ENCODE measurements at regions not wholly inside any gene's neighbourhood (a gene's known extent, or its start where the extent isn't known, plus 50 kb on each side); places are given as distances from the start of the nearest gene placed in this dataset.

DNA sequence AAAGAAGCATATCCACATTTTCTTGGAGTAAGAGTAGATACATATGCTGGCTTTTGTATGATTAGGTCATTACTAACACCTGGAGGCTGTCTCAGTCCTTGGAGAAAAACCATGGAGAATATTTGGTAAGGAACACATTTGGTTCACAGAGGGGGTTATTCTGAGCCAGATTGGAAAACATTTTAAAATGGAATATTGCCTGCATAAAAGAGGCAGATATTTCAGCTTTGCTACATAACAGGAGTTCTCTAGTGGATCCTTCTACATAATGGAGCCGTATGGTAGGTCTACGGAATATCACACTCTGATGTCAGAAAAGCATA, 415.1 kb downstream of the ADGRL2 start:
- no peak for DNase-seq (ENCODE audit: low read depth)

DNA sequence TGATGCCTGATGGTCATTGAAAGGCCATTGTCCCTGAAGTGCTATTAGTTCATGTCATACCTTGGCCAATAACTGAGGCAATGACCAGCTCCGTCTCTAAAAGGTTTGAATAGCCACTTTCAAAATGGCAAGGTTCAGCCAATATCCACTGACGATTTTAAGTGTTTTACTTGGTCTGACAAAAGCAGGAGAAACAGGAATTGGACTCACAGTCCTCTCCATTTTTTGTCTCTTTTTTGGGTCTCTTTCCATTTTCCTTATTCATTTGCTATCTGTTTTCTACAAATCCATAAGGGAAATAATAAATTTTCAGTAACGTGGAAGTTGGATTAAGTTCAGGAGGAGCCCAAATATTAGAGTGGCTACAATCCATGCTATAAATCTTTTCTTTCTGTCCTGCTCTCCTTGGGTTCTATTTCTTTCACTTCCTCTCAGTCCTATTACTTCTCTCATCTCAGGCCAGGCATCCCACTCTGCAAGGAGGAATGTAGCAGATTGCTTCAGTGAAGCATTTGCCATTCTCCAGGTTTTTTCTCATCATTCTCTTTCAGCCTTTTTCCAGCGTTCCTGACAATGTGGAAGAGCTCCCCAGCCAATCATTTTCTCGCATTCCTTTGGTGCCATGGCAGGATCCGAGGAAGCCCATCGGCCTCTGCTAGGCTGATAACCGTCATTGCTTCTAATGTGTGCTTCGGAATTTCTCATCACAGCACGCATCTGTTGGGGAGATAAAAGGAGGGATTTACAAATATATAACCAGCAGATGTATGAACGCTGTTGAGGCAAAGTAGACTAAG, 414.5 kb downstream of the ADGRL2 start:
- no peak for DNase-seq (ENCODE audit: low read depth)

DNA sequence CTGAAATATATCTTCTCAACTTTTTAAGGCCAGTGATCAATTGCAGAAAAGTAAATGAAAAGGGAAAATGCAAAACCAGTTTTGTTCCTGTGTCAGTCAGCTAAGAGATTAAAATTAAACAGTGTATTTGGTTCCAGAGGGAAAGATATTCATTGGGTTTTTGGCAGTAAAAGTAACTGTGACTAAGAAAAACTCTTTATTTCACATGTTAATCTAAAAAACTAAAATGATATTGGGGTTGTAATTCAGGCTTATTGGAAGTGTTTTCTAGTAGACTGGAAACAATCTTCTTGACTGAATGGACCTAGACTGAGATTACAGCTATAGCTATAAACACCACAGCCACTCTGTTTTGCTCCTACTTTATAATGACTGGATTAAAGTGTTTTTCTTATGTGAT, 413.9 kb downstream of the ADGRL2 start:
- DNase-seq (ENCODE audit: low read depth), result no peak

DNA sequence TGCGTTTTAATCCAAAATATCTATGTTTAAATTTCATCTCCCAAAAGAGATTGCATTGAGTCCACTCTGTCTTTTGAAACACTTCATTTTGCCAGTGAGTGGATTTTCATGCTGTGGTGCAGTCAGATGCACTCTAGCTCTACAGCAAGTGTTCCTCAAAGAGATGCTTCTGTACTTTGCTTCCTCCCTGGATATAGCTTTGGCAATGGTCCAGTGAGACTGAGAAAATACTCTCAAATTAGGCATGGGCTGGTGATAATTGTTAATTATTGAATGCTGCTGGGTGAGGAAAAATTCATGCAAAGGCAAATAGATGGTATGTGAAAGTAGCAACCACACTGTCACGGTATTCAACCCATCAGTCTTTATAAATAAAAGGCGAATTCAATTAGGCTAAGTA, 396.9 kb downstream of the ADGRL2 start:
- DNase-seq (ENCODE audit: low read depth), result no peak

DNA sequence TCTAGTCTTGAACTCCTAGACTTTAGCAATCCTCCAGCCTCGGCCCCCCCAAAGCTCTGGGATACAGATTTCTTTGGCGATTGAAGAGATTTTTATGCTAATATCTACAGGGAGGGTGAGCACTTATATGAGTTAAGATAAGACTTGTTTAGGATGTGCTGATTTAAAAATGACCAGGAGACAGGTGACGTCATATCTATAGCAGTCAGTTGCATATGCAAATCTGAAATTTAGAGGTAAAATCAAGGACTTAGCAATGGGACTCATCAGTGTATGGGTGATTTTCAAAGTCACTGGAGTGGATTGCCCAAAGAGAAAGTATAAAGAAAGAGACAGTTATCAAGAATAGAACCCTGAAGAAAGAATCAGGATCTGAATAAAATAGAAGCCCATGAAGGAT, 394.5 kb downstream of the ADGRL2 start:
- DNase-seq (ENCODE audit: low read depth), result no peak

DNA sequence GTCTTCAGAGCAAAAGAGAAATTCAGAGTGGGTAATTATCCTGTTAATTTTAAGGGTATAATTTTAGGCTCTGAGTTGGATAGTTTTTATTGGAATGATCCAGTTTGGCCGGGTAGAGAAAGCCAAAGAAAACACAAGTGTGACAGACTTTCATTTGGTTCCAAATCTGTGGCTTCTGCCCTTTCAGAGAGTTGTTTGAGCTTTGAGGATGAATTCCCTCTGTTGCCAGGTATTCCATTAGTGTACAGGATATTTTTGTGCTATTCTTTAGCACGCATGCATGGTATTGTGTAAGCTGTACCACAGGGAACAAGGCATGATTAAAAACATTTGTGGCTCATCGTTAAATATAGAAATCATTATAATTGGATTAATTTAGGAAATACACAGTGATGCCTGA, 384.4 kb downstream of the ADGRL2 start:
- DNase-seq (ENCODE audit: low read depth), result no peak

DNA sequence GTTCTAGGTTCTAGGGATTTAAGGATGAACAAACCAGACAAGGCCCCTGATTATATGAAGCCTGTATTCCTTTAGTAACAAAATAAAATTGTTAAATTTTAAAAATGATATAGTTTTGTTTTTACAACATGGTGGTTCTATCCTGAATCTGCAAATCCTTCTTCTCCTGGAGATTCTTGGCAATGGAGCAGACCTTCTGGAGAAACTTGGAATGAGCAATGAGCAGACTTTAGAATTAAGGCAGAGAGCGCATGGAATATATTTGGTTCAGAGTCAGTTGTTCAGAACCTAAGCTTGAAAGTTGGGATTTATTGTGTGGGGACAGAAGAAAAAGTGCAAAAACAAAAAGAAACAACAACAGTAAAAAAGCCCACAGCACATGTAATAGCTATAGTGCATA, 381.1 kb downstream of the ADGRL2 start:
- no peak for DNase-seq (ENCODE audit: low read depth)

DNA sequence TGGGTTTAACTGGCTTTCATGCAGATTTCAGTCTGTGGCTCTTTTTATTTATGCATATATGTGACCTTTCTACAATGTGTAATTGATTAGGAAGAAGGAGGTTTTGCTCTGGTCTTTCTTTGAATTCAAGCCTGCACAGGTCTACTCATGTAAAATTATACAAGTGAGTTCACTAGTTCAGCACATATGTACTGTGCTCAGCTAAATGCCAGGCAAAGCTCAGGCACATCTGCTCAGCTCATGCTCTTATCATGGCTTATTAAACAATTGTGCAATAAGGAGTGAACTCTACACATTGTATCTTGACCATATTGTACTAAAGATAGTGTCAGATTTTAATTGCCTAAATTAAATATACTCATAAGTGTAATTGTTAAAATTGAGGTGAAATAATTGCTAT, 378.4 kb downstream of the ADGRL2 start:
- DNase-seq (ENCODE audit: low read depth), result no peak

DNA sequence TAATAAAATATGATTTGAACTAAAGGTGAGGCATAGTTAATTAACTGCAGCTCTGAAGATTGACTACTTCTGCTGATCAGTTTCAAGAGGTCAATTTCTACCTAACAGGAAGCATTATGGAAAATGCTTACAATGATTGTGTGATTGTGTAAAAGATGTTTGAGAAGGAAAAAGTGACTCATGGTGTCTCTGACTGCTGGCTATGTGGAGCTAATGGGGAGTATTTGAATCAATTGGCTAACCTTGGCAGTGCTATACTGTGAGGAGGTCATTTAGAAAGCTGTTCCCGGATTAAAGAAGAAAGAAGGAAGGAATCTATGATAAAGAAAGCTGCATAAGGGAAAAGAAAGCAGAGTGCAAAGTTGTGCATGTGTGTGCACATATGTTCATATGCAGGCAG, 376.5 kb downstream of the ADGRL2 start:
- DNase-seq (ENCODE audit: low read depth), result no peak

DNA sequence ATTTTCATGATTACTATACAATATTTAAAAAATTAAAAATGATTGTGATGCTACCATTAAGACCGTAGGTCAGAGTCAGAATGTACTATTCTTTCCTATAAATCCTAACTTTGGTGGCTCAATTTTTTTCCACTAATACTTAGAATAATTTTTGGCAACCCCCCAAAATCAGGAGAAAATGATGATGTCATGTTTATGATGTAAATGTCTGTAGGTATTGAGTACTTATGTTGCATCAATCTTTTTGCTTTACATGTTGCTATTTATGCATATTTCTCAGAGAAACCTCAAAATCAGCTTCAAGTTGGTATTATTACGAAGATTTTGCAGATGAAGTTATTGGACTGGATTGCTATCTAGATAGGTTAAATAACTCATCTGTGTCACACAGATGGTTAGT, 371.2 kb downstream of the ADGRL2 start:
- no peak for DNase-seq (ENCODE audit: low read depth)

DNA sequence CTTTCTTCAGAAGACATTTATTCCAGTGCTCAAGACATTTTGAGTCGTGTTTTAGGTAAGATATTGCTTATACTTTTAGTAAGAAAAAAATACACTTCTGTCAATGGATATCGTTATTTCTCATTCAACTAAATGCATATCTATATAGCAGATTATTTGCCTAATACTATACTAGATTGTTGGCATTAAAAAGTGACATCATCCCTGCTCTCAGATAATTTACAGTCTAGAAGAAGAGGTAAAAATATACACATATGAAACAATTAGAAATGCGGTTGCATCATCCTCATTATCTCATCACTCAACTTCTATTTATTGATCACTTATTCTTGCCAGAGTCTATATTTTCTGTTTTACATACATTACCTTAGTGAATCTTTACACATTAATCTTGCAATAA, 367.7 kb downstream of the ADGRL2 start:
- no peak for DNase-seq (ENCODE audit: low read depth)

DNA sequence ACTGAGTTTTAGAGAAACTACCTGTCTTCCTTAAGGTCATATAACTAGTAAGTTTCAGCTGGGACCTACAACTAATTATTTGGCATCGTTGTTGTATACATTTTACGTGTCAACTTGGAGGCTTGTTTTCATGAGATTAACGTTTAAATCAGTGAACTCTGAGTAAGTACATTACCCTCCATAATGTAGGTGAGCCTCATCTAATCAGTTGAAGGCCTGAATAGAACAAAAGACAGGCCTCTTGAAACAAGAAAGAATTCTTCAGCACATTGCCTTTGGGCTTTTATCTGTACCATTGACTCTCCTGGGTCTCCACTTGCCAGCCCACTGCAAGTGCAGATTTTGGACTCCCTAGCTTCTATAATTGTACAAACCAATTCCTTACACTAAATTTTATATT, 364.6 kb downstream of the ADGRL2 start:
- DNase-seq (ENCODE audit: low read depth), result no peak

DNA sequence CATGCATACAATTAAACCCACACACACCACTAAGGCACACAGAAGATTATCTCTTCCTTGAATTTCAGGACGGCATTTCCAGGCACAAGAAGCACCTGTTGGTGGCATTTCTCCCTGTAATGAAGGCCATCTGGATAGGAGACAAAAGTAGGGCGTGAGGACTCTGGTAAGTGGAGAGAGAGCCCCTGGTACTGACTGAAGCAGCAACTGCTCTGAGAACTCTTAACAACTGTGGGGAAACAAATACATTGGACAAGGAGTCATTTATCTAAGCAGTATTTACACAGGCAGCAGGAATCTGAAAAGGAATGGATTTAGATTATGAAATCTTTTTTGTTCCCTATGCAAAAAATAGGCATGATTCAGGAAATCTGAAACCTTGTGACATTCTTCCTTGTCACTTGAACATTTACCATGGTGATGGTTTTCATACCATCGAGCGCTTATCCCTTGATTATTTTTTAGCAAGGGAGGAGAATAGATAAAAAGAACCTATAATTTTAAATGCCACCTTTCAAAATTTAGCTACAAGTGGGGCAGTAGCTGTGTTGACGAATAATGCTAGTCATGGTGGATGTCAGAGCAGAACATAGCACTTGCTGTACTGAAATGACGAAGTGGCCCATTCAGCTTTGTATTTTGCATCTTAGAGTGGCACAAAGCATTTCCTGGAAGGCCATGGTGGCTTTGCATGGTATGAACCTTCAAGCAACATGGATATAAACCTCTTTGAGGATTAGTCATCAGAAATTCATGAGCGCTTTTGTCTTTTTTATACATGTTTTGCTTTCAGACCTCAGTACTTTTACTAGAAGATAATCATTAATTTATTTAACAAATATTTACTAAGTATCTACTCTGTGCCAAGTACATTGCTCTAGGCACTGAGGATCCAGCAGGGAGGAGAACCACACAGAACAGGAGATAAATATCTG, 362.0 kb downstream of the ADGRL2 start:
- DNase-seq (ENCODE audit: low read depth), result no peak

DNA sequence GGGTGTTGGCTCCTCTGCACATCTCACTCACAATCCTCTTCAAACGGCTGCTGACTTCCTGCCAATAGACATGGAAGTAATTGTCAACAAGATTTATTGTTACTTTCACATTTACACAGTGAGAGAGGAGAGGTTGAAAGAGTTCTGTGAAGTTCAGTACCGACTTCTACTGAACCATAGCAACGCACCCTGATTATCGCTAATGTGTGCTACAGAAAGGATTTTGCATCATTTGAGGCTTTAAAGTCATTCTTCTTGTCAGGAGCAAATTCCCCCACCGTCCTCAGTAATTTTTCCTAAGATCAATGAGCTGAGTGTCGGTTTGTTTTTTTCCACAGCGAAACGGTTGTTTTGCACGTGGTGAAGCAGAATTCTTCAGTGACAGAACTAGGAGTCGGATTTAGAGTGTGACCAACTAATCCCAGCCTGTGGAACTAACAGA, 361.0 kb downstream of the ADGRL2 start:
- no peak for DNase-seq (ENCODE audit: low read depth)

DNA sequence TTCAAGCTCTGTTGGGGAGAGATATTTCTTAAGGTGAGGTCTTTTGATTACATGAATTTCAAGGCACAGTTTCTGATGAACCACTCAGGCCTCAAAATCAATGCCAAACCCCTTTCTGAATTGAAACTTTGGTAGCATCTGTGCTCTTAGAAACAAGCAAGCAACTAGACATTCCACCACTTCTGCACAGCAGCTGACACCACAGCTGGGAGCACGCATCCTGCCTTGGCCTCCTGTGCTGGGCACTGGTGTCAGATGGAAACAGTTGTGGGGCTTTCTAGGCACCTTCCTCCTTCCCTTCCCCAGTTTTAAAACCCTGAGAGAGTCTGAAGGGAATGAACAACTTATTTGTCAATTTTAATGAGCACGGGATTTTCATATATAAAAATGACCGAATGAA, 360.2 kb downstream of the ADGRL2 start:
- DNase-seq (ENCODE audit: low read depth), result no peak

DNA sequence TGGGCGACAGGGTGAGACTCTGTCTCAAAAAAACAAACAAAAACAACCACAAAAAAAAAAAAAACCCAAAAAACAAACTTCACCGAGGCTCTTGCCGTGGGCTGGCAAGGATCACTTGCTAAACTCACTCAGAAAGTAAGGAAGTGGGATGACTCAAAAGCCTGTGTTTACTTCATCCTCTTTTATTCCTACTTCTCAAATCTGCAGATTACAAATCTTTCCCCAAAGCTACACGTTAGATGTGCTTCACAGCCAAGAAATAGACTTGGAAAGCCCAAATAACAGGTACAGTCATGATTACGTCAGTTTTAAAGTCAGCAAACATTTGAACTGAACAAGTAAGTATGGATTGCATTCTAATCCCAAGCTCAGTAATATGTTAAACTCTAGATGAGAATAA, 359.3 kb downstream of the ADGRL2 start:
- no peak for DNase-seq (ENCODE audit: low read depth)

DNA sequence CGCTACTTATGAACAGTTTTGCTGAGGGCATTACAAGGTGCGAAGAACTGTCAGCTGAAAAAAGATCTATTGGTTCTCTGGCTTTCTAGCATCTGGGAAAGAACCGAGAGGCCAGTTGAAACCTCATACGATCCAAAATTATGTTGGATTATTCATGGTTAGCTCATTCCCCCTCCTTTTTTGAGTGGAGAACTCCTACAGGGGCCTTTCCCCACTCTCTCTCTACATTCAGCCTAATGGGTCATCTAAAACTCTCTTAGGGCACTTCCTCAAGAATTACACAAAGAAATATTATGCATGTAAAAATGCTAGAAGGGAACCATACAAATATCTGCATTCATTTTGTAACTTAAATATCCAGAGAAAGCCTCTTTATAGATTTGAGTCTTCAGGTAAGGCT, 358.2 kb downstream of the ADGRL2 start:
- no peak for DNase-seq (ENCODE audit: low read depth)

DNA sequence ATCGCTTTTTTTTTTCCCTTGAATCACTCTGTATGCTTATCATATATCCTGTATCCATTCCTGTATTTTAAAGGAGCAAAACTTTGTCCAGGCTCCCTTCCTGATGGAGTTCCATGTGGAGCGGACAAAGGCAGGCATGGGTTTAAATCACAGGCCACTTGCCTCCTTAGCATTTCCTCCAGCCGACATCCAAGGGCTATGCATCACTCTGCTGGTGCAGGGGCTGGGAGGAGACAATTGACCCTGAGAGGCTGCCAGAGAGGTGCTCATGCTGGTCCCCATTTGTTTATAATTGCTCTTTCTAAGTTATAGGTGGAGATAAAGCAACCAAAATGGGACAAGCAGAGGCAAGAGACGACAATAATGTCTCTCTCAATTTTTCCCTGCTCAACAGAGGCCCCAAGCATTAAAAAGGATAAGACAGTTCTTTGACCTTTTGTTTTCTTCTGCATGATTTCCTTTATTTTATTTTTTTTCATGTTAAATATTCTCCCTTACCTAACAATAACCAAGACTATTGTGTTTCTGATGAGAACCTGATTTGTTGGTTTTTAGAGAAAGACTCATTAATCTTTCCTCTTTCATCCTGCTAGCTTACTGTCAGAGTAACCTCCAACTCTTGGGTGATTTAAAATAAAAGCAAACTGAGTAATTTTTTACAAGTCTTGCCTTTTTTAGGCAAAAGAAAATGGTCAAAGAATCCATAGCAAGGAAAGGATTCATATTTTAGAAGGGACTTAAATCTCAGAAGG, 353.7 kb downstream of the ADGRL2 start:
- DNase-seq (ENCODE audit: low read depth), result no peak

DNA sequence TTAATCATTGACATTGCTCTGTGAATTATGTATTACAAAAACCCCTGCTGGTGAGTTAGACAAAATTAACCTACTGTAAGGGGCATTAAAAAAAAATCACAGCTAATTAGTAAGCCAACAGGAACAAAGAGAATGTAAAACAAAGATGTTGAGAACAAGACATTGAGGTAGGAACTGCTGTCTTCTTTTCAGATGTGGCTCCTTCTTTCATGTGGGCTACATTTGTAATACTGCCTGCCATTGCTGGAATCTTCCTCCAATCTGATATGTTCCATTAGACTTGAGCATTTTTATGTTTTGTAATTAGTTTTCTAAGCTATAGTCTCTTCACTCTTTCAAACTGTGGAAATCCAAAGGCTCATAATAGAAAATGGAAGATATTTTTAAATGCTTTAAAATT, 353.0 kb downstream of the ADGRL2 start:
- no peak for DNase-seq (ENCODE audit: low read depth)

DNA sequence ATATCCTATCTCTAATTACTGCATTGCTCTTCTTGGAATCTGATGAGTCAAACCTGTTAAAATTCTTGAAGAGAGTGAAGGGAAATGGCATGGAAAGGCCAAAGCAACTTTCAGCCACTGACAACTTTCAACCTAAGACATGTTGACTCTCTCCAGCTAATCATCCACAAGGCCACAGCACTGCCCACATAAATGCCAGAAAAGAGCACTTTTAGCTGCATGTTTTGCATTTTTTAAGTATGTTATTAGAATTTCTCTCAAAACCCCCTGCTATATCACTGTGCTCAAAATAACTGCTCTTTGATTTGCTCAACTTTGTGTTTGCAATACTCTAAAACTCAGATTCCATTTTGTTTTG, 352.5 kb downstream of the ADGRL2 start:
- DNase-seq (ENCODE audit: low read depth), result no peak

DNA sequence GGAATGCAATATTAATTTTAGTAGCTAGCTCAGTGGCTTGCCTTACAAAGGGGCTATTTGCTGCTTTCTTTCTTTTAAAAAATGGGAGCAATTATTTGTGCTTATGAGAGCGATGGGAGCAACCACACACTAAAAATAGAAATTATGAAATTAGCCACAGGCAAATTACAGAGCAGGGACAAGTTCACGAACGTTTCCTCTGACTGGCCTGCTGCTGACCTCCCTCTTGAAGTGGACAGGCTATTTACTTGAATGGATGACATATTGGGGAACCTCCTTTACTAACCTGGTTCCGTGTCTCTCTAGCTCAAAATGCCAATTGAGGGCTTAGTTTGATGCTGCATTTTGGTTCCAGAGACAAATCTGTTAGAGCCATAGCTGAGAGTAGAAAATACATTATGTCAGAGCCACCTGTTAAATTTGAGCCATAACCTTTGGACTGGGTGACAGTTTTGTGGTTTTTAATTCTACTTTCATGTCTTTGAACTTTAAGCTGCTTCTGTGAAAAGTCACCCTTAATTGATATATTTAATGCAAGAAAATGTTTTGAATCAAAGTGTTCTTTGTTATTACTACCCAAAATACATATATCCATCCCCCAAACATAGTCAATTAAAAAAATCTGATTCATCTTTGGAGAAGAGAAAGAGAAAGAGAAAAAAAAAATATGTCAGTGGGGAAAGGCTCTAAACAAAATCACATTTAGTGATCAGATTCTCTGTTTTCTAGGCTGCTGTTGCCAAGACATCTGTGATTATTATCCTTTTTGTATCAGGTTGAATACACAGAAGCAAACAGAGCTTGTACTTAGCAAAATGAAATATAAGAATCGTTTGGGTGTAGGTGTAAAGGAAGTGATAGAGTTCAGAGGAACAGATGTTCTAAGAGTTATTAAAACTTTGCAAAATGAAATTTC, 351.9 kb downstream of the ADGRL2 start:
- DNase-seq (ENCODE audit: low read depth), result no peak

DNA sequence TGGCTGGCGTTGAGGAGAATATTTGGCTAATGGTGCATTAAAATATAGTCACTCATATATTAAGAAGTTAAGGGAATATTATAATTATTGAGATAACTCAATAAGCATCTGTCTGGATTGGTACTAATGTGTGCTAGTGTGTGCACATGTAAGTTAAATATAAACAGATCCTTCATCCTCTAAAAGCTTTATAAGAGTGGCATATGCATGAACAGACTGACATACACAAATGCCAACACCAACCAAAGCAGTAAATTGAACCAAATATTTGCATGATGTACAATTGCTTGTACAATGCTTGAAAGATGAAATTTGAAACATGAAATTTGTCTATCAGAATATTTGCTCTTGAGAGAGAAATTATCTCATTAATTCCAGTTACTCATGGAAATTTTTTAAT, 344.9 kb downstream of the ADGRL2 start:
- DNase-seq (ENCODE audit: low read depth), result no peak

All from T-helper 22 cell (primary cell).